ENCODE measurements at regions not wholly inside any gene's neighbourhood (a gene's known extent, or its start where the extent isn't known, plus 50 kb on each side); places are given as distances from the start of the nearest gene placed in this dataset.

DNA sequence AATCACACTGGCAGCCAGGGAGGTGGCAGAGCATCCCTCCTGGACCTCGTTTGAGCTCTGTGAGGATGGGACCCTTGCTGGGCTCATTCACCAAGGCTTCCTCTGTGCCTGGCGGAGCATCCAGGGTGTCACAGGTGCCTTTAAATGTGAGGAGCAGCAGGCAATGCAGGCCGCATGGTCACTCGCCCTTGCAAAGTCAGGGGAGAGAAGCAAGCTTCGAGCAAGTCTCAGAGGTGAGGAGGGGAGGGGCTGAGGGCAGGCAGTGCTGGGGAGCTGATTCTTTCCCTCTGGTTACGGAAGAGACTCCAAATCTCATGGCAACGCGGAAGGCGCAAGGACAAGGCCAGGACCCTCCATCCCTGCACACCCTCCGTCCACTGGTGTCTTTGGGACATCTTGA is 182.7 kb upstream of the PMEPA1 start:
- no peak for TF ChIP-seq CTCF (IDR thresholded peaks at IDR 0.05 in 8 of 11, conservative IDR thresholded peaks at IDR 0.05 in 3 of 11)
- TF ChIP-seq POLR2AphosphoS5 (IDR thresholded peaks at IDR 0.05), result no peak
